IMR-90 (cell line): ENCODE measurements at regions not wholly inside any gene's neighbourhood (a gene's known extent, or its start where the extent isn't known, plus 50 kb on each side); places are given as distances from the start of the nearest gene placed in this dataset.

Source experiments
- ATAC-seq: fragments of 200-7000 bp; cut with Tn5 transposase; 2 replicates; pipeline ENCODE4 v1.9.1; 2020; ENCODE audit warnings: low read depth, mild to moderate bottlenecking, moderate library complexity
- BruUV-seq: library from RNA; stranded (reverse); fragments of 400-500 nt; replicated peaks from 2 replicates; lab custom pipeline; 2021; lab: Mats Ljungman, UMichigan
- CTCF ChIA-PET: fragments of 300-600 bp; formaldehyde crosslinking; extraction: SDS; loops from one replicate; lab custom pipeline; 2021; ENCODE audit warnings: antibody characterized with exemption; lab: Yijun Ruan, JAX
- POLR2A ChIA-PET: fragments of 300-600 bp; sonication (Branson Sonifier 250); formaldehyde crosslinking; loops from one replicate; lab custom pipeline; 2022; ENCODE audit warnings: antibody characterized with exemption; ENCODE audit not compliant: unreplicated experiment; lab: Charles Lee
- DNase-seq: peaks from one replicate; pipeline ENCODE4 v3.0.0; 2013
- H2AFZ ChIP-seq: replicated peaks from 2 replicates; pipeline ENCODE3; 2013; ENCODE audit warnings: low read length, mild to moderate bottlenecking; ENCODE audit not compliant: poor library complexity
- H2AK5ac ChIP-seq: 2 replicates; pipeline ENCODE4 v1.6.1; 2013; ENCODE audit warnings: low read depth, low read length, inconsistent platforms
- H2AK9ac ChIP-seq: replicated peaks from 2 replicates; pipeline ENCODE3; 2013; ENCODE audit warnings: mild to moderate bottlenecking, low read depth, low read length, moderate library complexity; ENCODE audit not compliant: poor library complexity
- H2BK120ac ChIP-seq: 2 replicates; pipeline ENCODE4 v1.6.1; 2013; ENCODE audit warnings: low read depth, low read length, inconsistent platforms
- H2BK15ac ChIP-seq: 3 replicates; pipeline ENCODE4 v1.6.1; 2013; ENCODE audit warnings: low read depth, low read length, inconsistent platforms
- H2BK20ac ChIP-seq: 2 replicates; pipeline ENCODE4 v1.6.1; 2013; ENCODE audit warnings: low read depth, mild to moderate bottlenecking, inconsistent platforms, low read length, moderate library complexity
- H2BK5ac ChIP-seq: 2 replicates; pipeline ENCODE4 v1.6.1; 2013; ENCODE audit warnings: mild to moderate bottlenecking, low read depth, low read length, inconsistent platforms; ENCODE audit not compliant: poor library complexity, severe bottlenecking
- H3K14ac ChIP-seq: replicated peaks from 2 replicates; pipeline ENCODE4 v1.6.1; 2013; ENCODE audit warnings: low read depth, low read length, inconsistent platforms
- H3K18ac ChIP-seq: 2 replicates; pipeline ENCODE4 v1.6.1; 2013; ENCODE audit warnings: low read depth, low read length, control low read depth
- H3K23ac ChIP-seq: 2 replicates; pipeline ENCODE4 v1.6.1; 2013; ENCODE audit warnings: low read depth, low read length, inconsistent platforms
- H3K27ac ChIP-seq: 2 replicates; pipeline ENCODE4 v1.5.1; 2013; ENCODE audit warnings: mild to moderate bottlenecking, control low read depth, low read length; ENCODE audit not compliant: insufficient read depth
- H3K27me3 ChIP-seq: 2 replicates; pipeline ENCODE4 v1.6.1; 2013; ENCODE audit warnings: low read length; ENCODE audit not compliant: control insufficient read depth, insufficient read depth
- H3K36me3 ChIP-seq: 2 replicates; pipeline ENCODE4 v1.6.1; 2013; ENCODE audit warnings: low read length, mixed read lengths; ENCODE audit not compliant: control insufficient read depth, insufficient read depth
- H3K4ac ChIP-seq: 2 replicates; pipeline ENCODE4 v1.6.1; 2013; ENCODE audit warnings: low read depth, low read length, inconsistent platforms
- H3K4me1 ChIP-seq: 2 replicates; pipeline ENCODE4 v1.6.1; 2013; ENCODE audit warnings: low read length, mixed read lengths; ENCODE audit not compliant: control insufficient read depth, insufficient read depth
- H3K4me2 ChIP-seq: 2 replicates; pipeline ENCODE4 v1.6.1; 2013; ENCODE audit warnings: low read depth, mild to moderate bottlenecking, control low read depth, low read length, moderate library complexity
- H3K4me3 ChIP-seq: 2 replicates; pipeline ENCODE4 v1.5.1; 2013; ENCODE audit warnings: low read depth, mild to moderate bottlenecking, control low read depth, low read length, moderate library complexity; ENCODE audit not compliant: insufficient read depth
- H3K56ac ChIP-seq: 2 replicates; pipeline ENCODE4 v1.6.1; 2013; ENCODE audit warnings: low read length, inconsistent platforms; ENCODE audit not compliant: insufficient read depth; ENCODE audit errors: extremely low read depth
- H3K79me1 ChIP-seq, 2 experiments: 2 replicates each; pipeline ENCODE4 v1.6.1; 2013; ENCODE audit warnings: low read length in 2 of 2, inconsistent platforms in 1 of 2, low read depth in 1 of 2
- H3K9ac ChIP-seq: 2 replicates; pipeline ENCODE4 v1.6.1; 2013; ENCODE audit warnings: low read depth, low read length, control low read depth
- H3K9me1 ChIP-seq: 2 replicates; pipeline ENCODE4 v1.6.1; 2013; ENCODE audit warnings: low read length, inconsistent platforms; ENCODE audit not compliant: insufficient read depth
- H3K9me3 ChIP-seq: 2 replicates; pipeline ENCODE4 v1.6.1; 2013; ENCODE audit warnings: low read length; ENCODE audit not compliant: control insufficient read depth, insufficient read depth
- H4K20me1 ChIP-seq: 2 replicates; pipeline ENCODE4 v1.6.1; 2013; ENCODE audit warnings: low read length, inconsistent platforms; ENCODE audit not compliant: insufficient read depth
- H4K5ac ChIP-seq: 2 replicates; pipeline ENCODE4 v1.6.1; 2013; ENCODE audit warnings: mild to moderate bottlenecking, low read depth, low read length, control low read depth
- H4K8ac ChIP-seq, 2 experiments: 2 replicates each; pipeline ENCODE4 v1.6.1; 2013; ENCODE audit warnings: low read depth in 2 of 2, low read length in 2 of 2, control low read depth in 1 of 2, inconsistent platforms in 1 of 2
- H4K91ac ChIP-seq: 2 replicates; pipeline ENCODE4 v1.6.1; 2013; ENCODE audit warnings: low read depth, low read length, inconsistent platforms; ENCODE audit not compliant: insufficient read depth
- BHLHE40 ChIP-seq: fragments of 150-350 bp; IDR thresholded peaks from 2 replicates; pipeline ENCODE4 v1.6.1; 2016; ENCODE audit warnings: mild to moderate bottlenecking, low read depth, low read length
- CEBPB ChIP-seq: IDR thresholded peaks from 2 replicates; pipeline ENCODE4 v1.6.1; 2012; ENCODE audit warnings: low read depth, low read length, improper control_type of control experiment
- CHD1 ChIP-seq: IDR thresholded peaks from 2 replicates; pipeline ENCODE4 v1.6.1; 2012; ENCODE audit warnings: low read depth, low read length, improper control_type of control experiment
- ELK1 ChIP-seq: fragments of 150-350 bp; IDR thresholded peaks from 2 replicates; pipeline ENCODE4 v1.6.1; 2016; ENCODE audit warnings: low read depth, mild to moderate bottlenecking, low read length, moderate library complexity, borderline replicate concordance
- FOS ChIP-seq: fragments of 150-350 bp; IDR thresholded peaks from 2 replicates; pipeline ENCODE4 v1.6.1; 2016; ENCODE audit warnings: low read depth, low read length
- MAFK ChIP-seq: IDR thresholded peaks from 2 replicates; pipeline ENCODE4 v1.6.1; 2012; ENCODE audit warnings: low read depth, low read length, improper control_type of control experiment
- MAZ ChIP-seq: IDR thresholded peaks from 2 replicates; pipeline ENCODE4 v1.6.1; 2012; ENCODE audit warnings: low read depth, mild to moderate bottlenecking, low read length, improper control_type of control experiment, moderate library complexity, borderline replicate concordance
- MXI1 ChIP-seq: IDR thresholded peaks from 2 replicates; pipeline ENCODE4 v1.6.1; 2012; ENCODE audit warnings: low read depth, mild to moderate bottlenecking, low read length, moderate library complexity, borderline replicate concordance
- NFE2L2 ChIP-seq: fragments of 150-350 bp; IDR thresholded peaks from 2 replicates; pipeline ENCODE4 v1.6.1; 2016; ENCODE audit warnings: low read depth, mild to moderate bottlenecking, low read length
- POLR2A ChIP-seq: IDR thresholded peaks from 2 replicates; pipeline ENCODE4 v1.6.1; 2012; ENCODE audit warnings: mild to moderate bottlenecking, low read depth, low read length
- RAD21 ChIP-seq: IDR thresholded peaks from 2 replicates; pipeline ENCODE4 v1.6.1; 2012; ENCODE audit warnings: low read length, improper control_type of control experiment
- RCOR1 ChIP-seq: IDR thresholded peaks from 2 replicates; pipeline ENCODE4 v1.6.1; 2012; ENCODE audit warnings: mild to moderate bottlenecking, low read length, improper control_type of control experiment; ENCODE audit not compliant: insufficient replicate concordance
- RFX5 ChIP-seq: IDR thresholded peaks from 2 replicates; pipeline ENCODE4 v1.8.0; 2012; ENCODE audit warnings: low read depth, mild to moderate bottlenecking, low read length, moderate library complexity
- SMC3 ChIP-seq: fragments of 150-350 bp; IDR thresholded peaks from 2 replicates; pipeline ENCODE4 v1.6.1; 2016; ENCODE audit warnings: low read depth, mild to moderate bottlenecking, antibody characterized with exemption, low read length, moderate library complexity
- USF2 ChIP-seq: fragments of 150-350 bp; IDR thresholded peaks from 2 replicates; pipeline ENCODE4 v1.6.1; 2017; ENCODE audit warnings: mild to moderate bottlenecking, antibody characterized with exemption, low read length, low read depth
- WGBS, 2 experiments: methylation state at CpG; one replicate each; pipeline versions ENCODE4 v1.1.5 to v1.1.7; 2013; ENCODE audit warnings: missing lambda C conversion rate in 2 of 2; ENCODE audit not compliant: insufficient read length in 1 of 2; ENCODE audit errors: extremely low coverage in 2 of 2; 5-methylcytosine and 5-hydroxymethylcytosine counted together
- dilution Hi-C: fragments of 300-500 bp; cut with HindIII; formaldehyde crosslinking; loops from one replicate; pipeline ENCODE4 v1.14.3; 2018; ENCODE audit warnings: low sequenced_read_pairs; ENCODE audit not compliant: unreplicated experiment
- in situ Hi-C: fragments of 300-500 bp; cut with MboI; formaldehyde crosslinking; loops from 3 replicates; pipeline ENCODE4 v1.14.3; 2019; ENCODE audit warnings: low sequenced_read_pairs, inconsistent platforms, mixed read lengths
- intact Hi-C: fragments of 100-400 bp; cut with micrococcal nuclease; formaldehyde crosslinking; loops from 2 replicates; pipeline ENCODE4 v1.10.0; 2022
- TF ChIP-seq, protein P1 (sequence below): conservative IDR thresholded peaks from 2 replicates; pipeline ENCODE4 v1.5.1; 2012; ENCODE audit warnings: mild to moderate bottlenecking, low read depth, low read length, improper control_type of control experiment

DNA sequence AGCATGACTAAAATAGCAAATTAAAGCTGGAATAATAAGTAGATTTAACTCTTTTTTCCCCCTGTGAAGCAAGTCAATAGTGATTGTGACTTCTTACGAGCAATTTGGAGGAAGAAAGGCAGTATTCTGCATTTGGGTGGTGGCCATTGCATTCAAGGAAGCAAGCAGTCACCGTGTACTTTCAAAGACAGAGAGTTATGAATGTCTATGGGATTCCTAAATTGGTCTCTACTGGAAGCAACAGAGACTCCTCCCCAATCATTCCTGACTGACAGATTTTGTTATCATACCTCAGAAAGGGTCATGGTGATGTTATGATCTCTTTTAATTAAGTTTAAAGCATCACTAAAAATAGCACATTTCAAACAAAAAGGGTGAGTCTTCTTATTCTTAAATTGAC is 287.2 kb upstream of the KITLG start:
- Histone ChIP-seq H3K27ac (no peak overlapping the region), H3K9ac (no peak overlapping the region), H4K8ac (no peak overlapping the region), H3K23ac (no peak overlapping the region), H2AK9ac (no peak overlapping the region), H2BK120ac (no peak overlapping the region), H3K14ac (0 out of 2 replicates have a peak overlapping the region, but pooled peaks have one; percentile 54), H2AFZ (no peak overlapping the region), H2BK15ac (0 out of 3 replicates have a peak overlapping the region, but pooled peaks have one; percentile 16), H4K20me1 (no peaks in the 10 kb centered on the region), H3K4me2 (no peak overlapping the region), H2BK5ac (no peak overlapping the region), H3K27me3 (no peaks in the 10 kb centered on the region), H3K4me1 (peaks cover 6% of the 10 kb centered on the region; the same call in 1 of the 2 replicates), H2BK20ac (no peak overlapping the region; the same call in 1 of the 2 replicates), H3K79me1 (no peaks in the 10 kb centered on the region), H4K5ac (no peak overlapping the region), H3K18ac (no peak overlapping the region), H3K4me3 (no peak overlapping the region), H4K91ac (no peak overlapping the region), H3K36me3 (no peaks in the 10 kb centered on the region), H2AK5ac (no peak overlapping the region), H3K4ac (0 out of 2 replicates have a peak overlapping the region, but pooled peaks have one; percentile 40), H3K56ac (no peak overlapping the region), H3K9me3 (no peaks in the 10 kb centered on the region), H3K9me1 (0 out of 2 replicates have a peak, but pooled peaks cover 2% of the 10 kb centered on the region)
- BruUV-seq = no TSS peak
- in situ Hi-C loops = no loop called here
- intact Hi-C loops = no loop called here
- dilution Hi-C loops = no loop called here
- WGBS, 2 experiments = no CpG with 5 or more reads among the region's 2 CpGs
- no peak for ATAC-seq
- ChIA-PET POLR2A (no interaction called here), CTCF (no interaction called here)
- TF ChIP-seq CEBPB (no peak), SMC3 (no peak), RAD21 (no peak), USF2 (no peak), NFE2L2 (no peak), ELK1 (no peak), BHLHE40 (no peak), MXI1 (no peak), POLR2A (no peak), RFX5 (no peak), RCOR1 (no peak), MAZ (no peak), FOS (no peak), MAFK (no peak), CHD1 (no peak)
- TF ChIP-seq, protein P1, sequence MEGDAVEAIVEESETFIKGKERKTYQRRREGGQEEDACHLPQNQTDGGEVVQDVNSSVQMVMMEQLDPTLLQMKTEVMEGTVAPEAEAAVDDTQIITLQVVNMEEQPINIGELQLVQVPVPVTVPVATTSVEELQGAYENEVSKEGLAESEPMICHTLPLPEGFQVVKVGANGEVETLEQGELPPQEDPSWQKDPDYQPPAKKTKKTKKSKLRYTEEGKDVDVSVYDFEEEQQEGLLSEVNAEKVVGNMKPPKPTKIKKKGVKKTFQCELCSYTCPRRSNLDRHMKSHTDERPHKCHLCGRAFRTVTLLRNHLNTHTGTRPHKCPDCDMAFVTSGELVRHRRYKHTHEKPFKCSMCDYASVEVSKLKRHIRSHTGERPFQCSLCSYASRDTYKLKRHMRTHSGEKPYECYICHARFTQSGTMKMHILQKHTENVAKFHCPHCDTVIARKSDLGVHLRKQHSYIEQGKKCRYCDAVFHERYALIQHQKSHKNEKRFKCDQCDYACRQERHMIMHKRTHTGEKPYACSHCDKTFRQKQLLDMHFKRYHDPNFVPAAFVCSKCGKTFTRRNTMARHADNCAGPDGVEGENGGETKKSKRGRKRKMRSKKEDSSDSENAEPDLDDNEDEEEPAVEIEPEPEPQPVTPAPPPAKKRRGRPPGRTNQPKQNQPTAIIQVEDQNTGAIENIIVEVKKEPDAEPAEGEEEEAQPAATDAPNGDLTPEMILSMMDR = no peak
- no peak for DNase-seq
